ENCODE measurements at regions not wholly inside any gene's neighbourhood (a gene's known extent, or its start where the extent isn't known, plus 50 kb on each side); places are given as distances from the start of the nearest gene placed in this dataset.

DNA sequence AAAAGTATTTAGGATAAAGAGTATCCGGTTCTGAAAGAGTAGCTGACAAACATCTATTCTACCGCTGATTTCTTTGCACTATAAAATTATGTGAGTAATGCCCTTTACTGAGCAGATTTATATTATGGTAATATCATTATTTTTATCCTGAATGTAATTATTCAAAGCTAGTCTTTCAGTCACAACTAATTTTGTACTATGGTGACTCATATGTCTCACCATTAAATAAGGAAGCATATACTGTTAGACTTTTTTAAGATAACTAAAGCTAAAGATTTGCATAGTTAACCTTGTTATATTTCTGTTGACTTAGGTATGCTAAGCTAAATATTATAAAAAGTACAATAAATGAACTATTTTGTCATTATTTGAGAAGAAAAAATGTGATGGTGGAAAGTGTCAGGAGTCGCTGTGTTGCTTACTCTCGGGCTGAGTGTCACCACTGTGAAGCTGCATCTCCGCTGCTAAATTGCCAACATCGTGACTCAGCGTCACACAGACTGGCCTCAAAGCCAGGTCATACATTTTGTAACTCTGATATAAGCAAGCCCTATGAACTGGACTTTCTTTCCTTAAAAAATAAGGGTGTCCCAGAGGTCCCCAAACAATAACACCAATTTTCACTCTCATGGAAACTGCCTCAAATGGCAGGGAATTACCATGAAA, 69.1 kb upstream of the SSTR1 start:
- Mint-ChIP-seq H3K27me3 (ENCODE audit: low read depth) (peaks cover 7% of the 10 kb centered on the region), H3K4me1 (ENCODE audit: low read depth) (no peaks in the 10 kb centered on the region), H3K27ac (ENCODE audit: unreplicated experiment) (no peak overlapping the region), H3K4me3 (ENCODE audit: unreplicated experiment) (no peak overlapping the region), H3K9me3 (ENCODE audit: low read depth) (no peaks in the 10 kb centered on the region), H3K36me3 (ENCODE audit: low read depth) (no peaks in the 10 kb centered on the region)
- no peak for DNase-seq (ENCODE audit: low spot score)
- TF ChIP-seq, protein P1, sequence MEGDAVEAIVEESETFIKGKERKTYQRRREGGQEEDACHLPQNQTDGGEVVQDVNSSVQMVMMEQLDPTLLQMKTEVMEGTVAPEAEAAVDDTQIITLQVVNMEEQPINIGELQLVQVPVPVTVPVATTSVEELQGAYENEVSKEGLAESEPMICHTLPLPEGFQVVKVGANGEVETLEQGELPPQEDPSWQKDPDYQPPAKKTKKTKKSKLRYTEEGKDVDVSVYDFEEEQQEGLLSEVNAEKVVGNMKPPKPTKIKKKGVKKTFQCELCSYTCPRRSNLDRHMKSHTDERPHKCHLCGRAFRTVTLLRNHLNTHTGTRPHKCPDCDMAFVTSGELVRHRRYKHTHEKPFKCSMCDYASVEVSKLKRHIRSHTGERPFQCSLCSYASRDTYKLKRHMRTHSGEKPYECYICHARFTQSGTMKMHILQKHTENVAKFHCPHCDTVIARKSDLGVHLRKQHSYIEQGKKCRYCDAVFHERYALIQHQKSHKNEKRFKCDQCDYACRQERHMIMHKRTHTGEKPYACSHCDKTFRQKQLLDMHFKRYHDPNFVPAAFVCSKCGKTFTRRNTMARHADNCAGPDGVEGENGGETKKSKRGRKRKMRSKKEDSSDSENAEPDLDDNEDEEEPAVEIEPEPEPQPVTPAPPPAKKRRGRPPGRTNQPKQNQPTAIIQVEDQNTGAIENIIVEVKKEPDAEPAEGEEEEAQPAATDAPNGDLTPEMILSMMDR (IDR thresholded peaks at IDR 0.05) = no peak

DNA sequence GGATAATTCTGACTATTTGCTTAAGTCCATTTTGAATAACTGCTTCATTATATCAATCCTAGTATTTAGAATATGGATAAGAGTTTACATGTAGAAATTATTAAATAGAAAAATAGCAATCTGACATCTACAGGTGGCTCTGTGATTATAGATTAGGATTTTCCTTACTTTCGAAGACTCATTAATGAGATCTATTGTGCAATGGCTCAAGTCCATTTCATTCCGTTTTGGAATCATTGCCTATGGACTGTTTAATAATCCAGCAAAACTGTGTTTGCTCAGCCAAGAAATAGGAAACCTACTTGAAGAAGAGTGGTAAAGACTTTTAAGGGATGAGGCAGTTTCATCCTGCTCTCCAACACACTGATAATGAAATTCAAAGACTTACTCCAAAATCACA, 67.8 kb upstream of the SSTR1 start:
- Mint-ChIP-seq H3K36me3 (ENCODE audit: low read depth) (no peaks in the 10 kb centered on the region), H3K4me1 (ENCODE audit: low read depth) (no peaks in the 10 kb centered on the region), H3K27me3 (ENCODE audit: low read depth) (peaks cover 7% of the 10 kb centered on the region), H3K9me3 (ENCODE audit: low read depth) (no peaks in the 10 kb centered on the region), H3K27ac (ENCODE audit: unreplicated experiment) (no peak overlapping the region), H3K4me3 (ENCODE audit: unreplicated experiment) (no peak overlapping the region)
- TF ChIP-seq, protein P1 (IDR thresholded peaks at IDR 0.05) = no peak
- DNase-seq (ENCODE audit: low spot score) = no peak

DNA sequence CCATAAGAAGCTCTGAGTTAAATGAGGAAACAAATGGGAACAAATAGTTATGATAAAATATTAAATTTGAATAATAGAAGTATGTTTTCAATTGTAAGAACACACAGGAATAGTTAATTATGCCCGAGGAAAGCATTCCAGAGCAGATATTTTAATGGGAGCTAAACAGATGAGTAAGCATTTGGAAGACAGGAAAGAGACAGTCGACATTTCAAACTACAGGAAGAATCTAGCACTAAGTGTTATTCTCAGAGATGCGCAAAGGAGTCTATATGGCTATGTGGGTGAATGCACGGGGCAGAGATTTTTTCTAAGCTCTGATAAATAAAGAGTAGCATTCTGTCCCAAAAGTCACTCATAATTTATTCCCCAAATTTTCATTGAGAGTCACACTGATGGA, 64.5 kb upstream of the SSTR1 start:
- Mint-ChIP-seq H3K9me3 (ENCODE audit: low read depth) (no peaks in the 10 kb centered on the region), H3K4me1 (ENCODE audit: low read depth) (no peaks in the 10 kb centered on the region)

DNA sequence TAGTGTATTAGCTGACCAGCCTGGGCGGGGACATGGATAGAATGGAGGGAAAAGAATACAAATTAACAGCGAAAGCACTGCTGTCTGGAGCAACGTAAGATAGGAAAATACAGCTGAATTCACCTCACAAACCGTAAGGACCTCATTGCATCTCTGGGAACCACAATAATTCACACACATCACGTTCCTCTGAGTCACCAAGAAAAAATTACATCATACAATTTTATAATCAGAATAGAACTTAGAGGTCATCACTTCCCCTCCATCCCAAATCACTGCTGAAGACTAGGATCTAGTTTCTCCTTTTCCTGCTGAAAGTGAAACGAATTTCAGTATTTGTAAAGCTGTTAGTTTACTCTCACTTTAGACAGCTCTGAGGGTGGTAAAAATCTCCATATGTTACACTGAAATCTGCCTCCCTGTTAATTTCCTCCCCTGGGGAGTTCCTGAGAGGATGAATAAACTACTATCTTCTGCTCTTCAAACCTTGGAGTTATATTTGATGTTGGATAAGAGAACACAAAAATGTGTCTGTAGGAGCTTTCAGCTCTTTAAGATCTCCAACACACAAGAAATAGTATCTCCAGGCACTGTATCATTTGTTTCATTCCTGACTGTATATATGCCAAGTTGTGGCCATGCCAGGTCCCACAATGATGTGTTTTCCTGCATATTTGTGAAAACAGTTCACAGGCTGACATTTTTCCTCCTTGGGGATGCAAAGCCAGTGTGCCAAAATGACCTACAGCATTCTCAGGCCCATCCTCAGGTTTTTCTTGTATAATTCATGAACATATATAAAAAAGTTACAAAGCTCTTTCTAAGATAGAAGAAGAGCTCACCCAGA, 63.8 kb upstream of the SSTR1 start:
- no peak for DNase-seq (ENCODE audit: low spot score)

More for the DNA sequence above, 64.5 kb upstream of the SSTR1 start:
- H3K4me3 Mint-ChIP-seq (ENCODE audit: unreplicated experiment) = no peak overlapping the region
- peaks cover 3% of the 10 kb centered on the region for H3K27me3 Mint-ChIP-seq (ENCODE audit: low read depth)
- TF ChIP-seq, protein P1 (IDR thresholded peaks at IDR 0.05) = no peak
- no peaks in the 10 kb centered on the region for H3K36me3 Mint-ChIP-seq (ENCODE audit: low read depth)
- no peak overlapping the region for H3K27ac Mint-ChIP-seq (ENCODE audit: unreplicated experiment)
- DNase-seq (ENCODE audit: low spot score) = no peak

DNA sequence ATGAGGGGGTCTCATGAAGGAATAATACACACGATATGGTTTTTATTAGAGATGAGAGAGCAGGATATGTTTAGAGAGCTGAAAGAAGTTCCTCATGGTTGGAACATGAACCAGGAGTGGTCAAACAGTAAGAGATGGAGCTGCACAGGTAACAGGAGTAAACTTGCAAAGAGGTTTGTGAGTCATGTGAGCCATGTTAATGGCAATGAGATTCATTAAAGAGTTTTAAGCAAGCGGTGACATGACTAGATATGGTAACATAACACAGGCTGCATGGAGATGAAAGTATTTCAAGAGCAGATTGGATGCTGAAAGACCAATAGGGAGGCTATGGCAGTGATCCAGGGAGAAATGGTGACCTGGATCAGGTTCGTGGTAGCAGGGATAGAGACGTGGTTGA, 62.6 kb upstream of the SSTR1 start:
- H3K36me3 Mint-ChIP-seq (ENCODE audit: low read depth) = no peaks in the 10 kb centered on the region
- TF ChIP-seq, protein P1 (IDR thresholded peaks at IDR 0.05) = no peak

More for the DNA sequence above, 63.8 kb upstream of the SSTR1 start:
- H3K36me3 Mint-ChIP-seq (ENCODE audit: low read depth) = no peaks in the 10 kb centered on the region
- no peaks in the 10 kb centered on the region for H3K9me3 Mint-ChIP-seq (ENCODE audit: low read depth)
- no peaks in the 10 kb centered on the region for H3K4me1 Mint-ChIP-seq (ENCODE audit: low read depth)
- no peak overlapping the region for H3K4me3 Mint-ChIP-seq (ENCODE audit: unreplicated experiment)
- H3K27ac Mint-ChIP-seq (ENCODE audit: unreplicated experiment) = no peak overlapping the region
- TF ChIP-seq, protein P1 (IDR thresholded peaks at IDR 0.05) = no peak
- peaks cover 3% of the 10 kb centered on the region for H3K27me3 Mint-ChIP-seq (ENCODE audit: low read depth)

More for the DNA sequence above, 62.6 kb upstream of the SSTR1 start:
- no peak for DNase-seq (ENCODE audit: low spot score)
- Mint-ChIP-seq H3K27me3 (ENCODE audit: low read depth) (peaks cover 3% of the 10 kb centered on the region), H3K9me3 (ENCODE audit: low read depth) (no peaks in the 10 kb centered on the region), H3K4me3 (ENCODE audit: unreplicated experiment) (no peak overlapping the region), H3K27ac (ENCODE audit: unreplicated experiment) (no peak overlapping the region), H3K4me1 (ENCODE audit: low read depth) (no peaks in the 10 kb centered on the region)
